NT2/D1 (cell line): ENCODE measurements at regions not wholly inside any gene's neighbourhood (a gene's known extent, or its start where the extent isn't known, plus 50 kb on each side); places are given as distances from the start of the nearest gene placed in this dataset.

Source experiments
- DNase-seq: peaks from one replicate; pipeline ENCODE4 v3.0.0-alpha.2; 2011; ENCODE audit warnings: low read depth, low spot score
- H3K27me3 ChIP-seq: 2 replicates; pipeline ENCODE4 v1.6.0; 2011; ENCODE audit warnings: mild to moderate bottlenecking; ENCODE audit not compliant: insufficient read length, insufficient read depth
- H3K36me3 ChIP-seq: 2 replicates; pipeline ENCODE4 v1.6.1; 2011; ENCODE audit warnings: mild to moderate bottlenecking, low read length, mixed read lengths; ENCODE audit not compliant: insufficient read depth, insufficient read length
- H3K4me1 ChIP-seq: 2 replicates; pipeline ENCODE4 v1.5.1; 2011; ENCODE audit not compliant: insufficient read depth, insufficient read length
- H3K4me3 ChIP-seq: 2 replicates; pipeline ENCODE4 v1.5.1; 2011; ENCODE audit warnings: low read depth; ENCODE audit not compliant: insufficient read length
- H3K9ac ChIP-seq: 2 replicates; pipeline ENCODE4 v1.6.0; 2011; ENCODE audit warnings: low read depth; ENCODE audit not compliant: insufficient read length
- H3K9me3 ChIP-seq: 2 replicates; pipeline ENCODE4 v1.5.1; 2011; ENCODE audit warnings: mild to moderate bottlenecking, low read length; ENCODE audit not compliant: insufficient read depth
- SUZ12 ChIP-seq: IDR thresholded peaks from 2 replicates; pipeline ENCODE4 v1.6.1; 2011; ENCODE audit not compliant: insufficient read length, insufficient read depth; ENCODE audit errors: extremely low read depth
- YY1 ChIP-seq: IDR thresholded peaks from 2 replicates; pipeline ENCODE4 v1.6.1; 2011; ENCODE audit not compliant: insufficient read length, insufficient read depth
- ZNF274 ChIP-seq: IDR thresholded peaks from 2 replicates; pipeline ENCODE4 v1.6.1; 2011; ENCODE audit warnings: mild to moderate bottlenecking, low read depth, low read length

GRCh38 chr7:125845686-125846085 lies 916.1 kb upstream of the POT1 start:
- no peak for DNase-seq
- H3K36me3 ChIP-seq = no peaks in the 10 kb centered on the region
- H3K4me1 ChIP-seq = no peaks in the 10 kb centered on the region
- no peak overlapping the region for H3K9ac ChIP-seq
- no peak overlapping the region for H3K4me3 ChIP-seq
- no peaks in the 10 kb centered on the region for H3K27me3 ChIP-seq
- no peaks in the 10 kb centered on the region for H3K9me3 ChIP-seq
- TF ChIP-seq YY1 (no peak), ZNF274 (no peak), SUZ12 (no peak)

- Histone ChIP-seq H3K4me3 (no peak overlapping the region), H3K9ac (no peak overlapping the region), H3K4me1 (peaks cover 2% of the 10 kb centered on the region), H3K27me3 (no peaks in the 10 kb centered on the region), H3K9me3 (no peaks in the 10 kb centered on the region), H3K36me3 (no peaks in the 10 kb centered on the region)
- TF ChIP-seq SUZ12 = no peak
- TF ChIP-seq YY1 = no peak
- no peak for TF ChIP-seq ZNF274
- no peak for DNase-seq
Observed at GRCh38 chr7:125834421-125834820, 904.8 kb upstream of the POT1 start.

- TF ChIP-seq YY1 = no peak
- Histone ChIP-seq H3K4me3 (no peak overlapping the region), H3K9me3 (no peaks in the 10 kb centered on the region; the same call in 1 of the 2 replicates), H3K4me1 (peaks cover 2% of the 10 kb centered on the region), H3K27me3 (no peaks in the 10 kb centered on the region), H3K36me3 (no peaks in the 10 kb centered on the region), H3K9ac (no peak overlapping the region)
- no peak for DNase-seq
Observed at GRCh38 chr7:125833839-125834238, 904.2 kb upstream of the POT1 start.

- no peaks in the 10 kb centered on the region; the same call in 1 of the 2 replicates for H3K9me3 ChIP-seq
- H3K27me3 ChIP-seq = no peaks in the 10 kb centered on the region
- no peaks in the 10 kb centered on the region for H3K36me3 ChIP-seq
- no peak overlapping the region for H3K4me3 ChIP-seq
- no peak for DNase-seq
- peaks cover 2% of the 10 kb centered on the region for H3K4me1 ChIP-seq
- H3K9ac ChIP-seq = no peak overlapping the region
- TF ChIP-seq YY1 (no peak), SUZ12 (no peak), ZNF274 (no peak)
Observed at GRCh38 chr7:125830743-125831142, 901.1 kb upstream of the POT1 start.

DNA sequence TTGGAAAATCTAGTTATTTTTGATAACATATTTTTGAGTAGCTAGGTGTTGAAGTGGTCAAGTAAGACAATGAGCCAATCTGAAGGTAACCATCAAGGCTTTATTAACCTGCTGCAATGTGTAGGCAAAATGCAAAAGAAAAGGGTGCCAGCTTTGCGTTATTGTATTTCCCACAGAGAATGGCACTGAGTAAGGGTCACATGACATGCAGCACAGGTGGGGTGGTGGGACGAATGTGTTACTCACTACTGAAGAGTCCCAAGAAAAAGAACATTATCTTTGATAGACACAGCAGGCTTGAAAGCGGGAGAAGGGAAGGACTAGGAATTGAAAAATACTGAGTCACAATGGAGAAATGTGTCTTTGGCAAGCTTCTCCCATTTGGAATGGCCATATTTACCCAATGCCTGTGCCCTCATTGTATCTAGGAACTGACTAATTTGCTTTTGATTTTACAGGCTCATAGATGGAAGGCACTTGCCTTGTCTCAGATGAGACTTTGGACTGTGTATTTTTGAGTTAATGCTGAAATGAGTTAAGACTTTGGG lies 898.6 kb upstream of the POT1 start:
- Histone ChIP-seq H3K36me3 (no peaks in the 10 kb centered on the region), H3K4me1 (no peaks in the 10 kb centered on the region), H3K4me3 (no peak overlapping the region), H3K9me3 (no peaks in the 10 kb centered on the region; the same call in 1 of the 2 replicates), H3K9ac (no peak overlapping the region), H3K27me3 (no peaks in the 10 kb centered on the region)
- TF ChIP-seq ZNF274 = no peak
- TF ChIP-seq YY1 = no peak
- TF ChIP-seq SUZ12 = no peak
- DNase-seq = no peak

DNA sequence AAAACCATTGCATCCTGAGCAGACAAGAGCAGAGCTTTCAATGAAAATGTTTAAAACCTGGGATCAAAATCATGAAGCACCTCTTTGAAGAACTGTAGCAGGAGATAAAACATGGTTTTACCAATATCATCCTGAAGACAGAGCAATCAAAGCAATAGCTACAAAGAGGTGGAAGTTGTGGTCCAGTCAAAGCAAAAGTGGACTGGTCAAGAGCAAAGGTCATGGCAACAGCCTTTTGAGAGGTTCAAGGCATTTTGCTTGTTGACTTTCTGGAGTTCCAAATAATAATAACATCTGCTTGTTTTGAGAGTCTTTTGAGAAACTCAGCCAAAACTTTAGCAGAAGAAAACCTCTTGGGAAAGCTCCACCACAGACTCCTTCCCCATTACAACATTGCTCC lies 893.9 kb upstream of the POT1 start:
- DNase-seq = no peak
- TF ChIP-seq SUZ12 (no peak), ZNF274 (no peak), YY1 (no peak)
- H3K27me3 ChIP-seq = no peaks in the 10 kb centered on the region
- H3K4me3 ChIP-seq = no peak overlapping the region
- no peaks in the 10 kb centered on the region for H3K4me1 ChIP-seq
- H3K9ac ChIP-seq = no peak overlapping the region
- H3K36me3 ChIP-seq = no peaks in the 10 kb centered on the region
- H3K9me3 ChIP-seq = no peaks in the 10 kb centered on the region

DNA sequence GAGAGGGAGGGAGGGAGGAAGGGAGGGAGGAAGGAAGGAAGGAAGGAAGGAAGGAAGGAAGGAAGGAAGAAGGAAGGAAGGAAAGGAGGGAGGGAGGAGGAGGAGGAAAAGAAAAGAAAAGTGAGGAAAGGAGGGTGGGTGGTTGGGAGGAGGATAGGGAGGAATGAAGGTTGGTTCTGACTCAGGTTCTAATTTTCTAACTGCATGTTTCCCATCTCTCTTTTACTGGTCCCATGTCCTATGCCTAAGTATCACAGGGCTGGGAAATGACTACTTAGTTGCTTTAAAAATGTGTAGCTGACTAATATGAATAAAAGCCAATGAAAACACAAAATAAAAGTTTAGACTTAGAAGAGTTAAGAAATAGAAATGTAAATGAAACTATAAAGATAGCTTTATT lies 890.9 kb upstream of the POT1 start:
- no peak for DNase-seq
- TF ChIP-seq YY1 (no peak), SUZ12 (no peak), ZNF274 (no peak)
- Histone ChIP-seq H3K36me3 (no peaks in the 10 kb centered on the region), H3K9me3 (no peaks in the 10 kb centered on the region), H3K4me3 (no peak overlapping the region), H3K4me1 (no peaks in the 10 kb centered on the region), H3K27me3 (no peaks in the 10 kb centered on the region), H3K9ac (no peak overlapping the region)
